H1 (cell line): ENCODE measurements at regions not wholly inside any gene's neighbourhood (a gene's known extent, or its start where the extent isn't known, plus 50 kb on each side); places are given as distances from the start of the nearest gene placed in this dataset.

Source experiments
- CTCF ChIA-PET: fragments of 300-600 bp; sonication (Branson Sonifier 250); formaldehyde crosslinking; loops from one replicate; lab custom pipeline; 2021; ENCODE audit not compliant: partially characterized antibody; lab: Charles Lee
- POLR2A ChIA-PET: fragments of 300-600 bp; sonication (Branson Sonifier 250); formaldehyde crosslinking; loops from one replicate; lab custom pipeline; 2021; ENCODE audit warnings: inconsistent platforms; ENCODE audit not compliant: partially characterized antibody; lab: Charles Lee
- DNase-seq, 2 experiments: peaks; one replicate each; pipeline versions ENCODE4 v3.0.0 to v3.0.0-alpha.2; 2010 to 2022; ENCODE audit warnings: low spot score in 2 of 2, low read depth in 1 of 2, mixed read lengths in 1 of 2
- FAIRE-seq: peaks from 2 replicates; lab custom pipeline; 2011; peaks lifted over from hg19 to GRCh38; lab: Jason Lieb, UNC
- H2AFZ ChIP-seq: 2 replicates; pipeline ENCODE4 v1.8.1; 2012; ENCODE audit warnings: low read length, inconsistent platforms
- H2AK5ac ChIP-seq: 2 replicates; pipeline ENCODE4 v1.6.1; 2013; ENCODE audit warnings: low read depth, low read length
- H2BK120ac ChIP-seq: replicated peaks from 2 replicates; pipeline ENCODE3; 2013; ENCODE audit warnings: low read depth, low read length, inconsistent platforms
- H2BK12ac ChIP-seq: 2 replicates; pipeline ENCODE4 v1.6.1; 2013; ENCODE audit warnings: low read depth, low read length
- H2BK15ac ChIP-seq: 2 replicates; pipeline ENCODE4 v1.6.1; 2013; ENCODE audit warnings: low read length
- H2BK20ac ChIP-seq: 2 replicates; pipeline ENCODE4 v1.6.1; 2013; ENCODE audit warnings: low read length
- H2BK5ac ChIP-seq: 2 replicates; pipeline ENCODE4 v1.6.1; 2013; ENCODE audit warnings: low read depth, low read length
- H3K14ac ChIP-seq: 2 replicates; pipeline ENCODE4 v1.6.1; 2013; ENCODE audit warnings: inconsistent platforms; ENCODE audit not compliant: insufficient read length
- H3K18ac ChIP-seq: 2 replicates; pipeline ENCODE4 v1.6.1; 2013; ENCODE audit warnings: low read length; ENCODE audit errors: extremely low read depth
- H3K23ac ChIP-seq: 2 replicates; pipeline ENCODE4 v1.6.1; 2013; ENCODE audit warnings: inconsistent platforms; ENCODE audit not compliant: insufficient read length
- H3K23me2 ChIP-seq: 2 replicates; pipeline ENCODE4 v1.6.1; 2013; ENCODE audit warnings: low read depth, low read length
- H3K27ac ChIP-seq: 2 replicates; pipeline ENCODE4 v1.6.1; 2011; ENCODE audit warnings: low read depth, low read length, inconsistent platforms
- H3K27me3 ChIP-seq, 4 experiments: replicated peaks in 1 of 4; 1 replicate in 1 of 4; 2 replicates in 3 of 4; pipeline versions ENCODE4 v1.6.1 to v1.8.1; 2011 to 2013; ENCODE audit warnings: low read length in 3 of 4, mild to moderate bottlenecking in 3 of 4, inconsistent platforms in 2 of 4, mixed read lengths in 2 of 4, moderate library complexity in 1 of 4; ENCODE audit not compliant: control insufficient read depth in 3 of 4, insufficient read depth in 3 of 4; ENCODE audit errors: extremely low read depth in 1 of 4
- H3K36me3 ChIP-seq, 4 experiments: 2 replicates each; pipeline versions ENCODE4 v1.6.1 to v1.8.1; 2011 to 2013; ENCODE audit warnings: mild to moderate bottlenecking in 4 of 4, low read length in 3 of 4, moderate library complexity in 2 of 4, control low read depth in 1 of 4, inconsistent platforms in 1 of 4; ENCODE audit not compliant: insufficient read depth in 4 of 4, control insufficient read depth in 2 of 4
- H3K4ac ChIP-seq: replicated peaks from 2 replicates; pipeline ENCODE3; 2013; ENCODE audit warnings: low read length, low read depth, mixed read lengths, inconsistent platforms; ENCODE audit not compliant: insufficient read length
- H3K4me1 ChIP-seq, 4 experiments: replicated peaks in 1 of 4; 1 replicate in 1 of 4; 2 replicates in 3 of 4; pipeline versions ENCODE4 v1.6.1 to v1.8.1; 2011 to 2013; ENCODE audit warnings: low read length in 3 of 4, inconsistent platforms in 2 of 4, mixed read lengths in 1 of 4; ENCODE audit not compliant: insufficient read depth in 4 of 4, control insufficient read depth in 3 of 4
- H3K4me2 ChIP-seq, 2 experiments: 2 replicates each; pipeline versions ENCODE4 v1.6.1 to v1.8.1; 2011 to 2013; ENCODE audit warnings: low read depth in 2 of 2, low read length in 2 of 2, control low read depth in 1 of 2, inconsistent platforms in 1 of 2, mild to moderate bottlenecking in 1 of 2; ENCODE audit not compliant: insufficient read depth in 1 of 2
- H3K4me3 ChIP-seq, 4 experiments: fragments of 200-600, 300-600 bp in 1 of 4; sonication (generic), shearing (Covaris generic), sonication (Bioruptor Twin) in 1 of 4; 2 replicates each; pipeline versions ENCODE4 v1.5.1 to v1.8.1; 2011 to 2016; ENCODE audit warnings: low read length in 4 of 4, low read depth in 3 of 4, control low read depth in 2 of 4, inconsistent platforms in 2 of 4, mild to moderate bottlenecking in 2 of 4, mixed read lengths in 1 of 4, moderate library complexity in 1 of 4; ENCODE audit not compliant: insufficient read depth in 2 of 4; ENCODE audit errors: extremely low read depth in 1 of 4
- H3K56ac ChIP-seq: replicated peaks from 2 replicates; pipeline ENCODE3; 2013; ENCODE audit warnings: low read depth, mild to moderate bottlenecking, mixed read lengths, low read length, inconsistent platforms; ENCODE audit not compliant: insufficient read length
- H3K79me1 ChIP-seq: 2 replicates; pipeline ENCODE4 v1.6.1; 2013; ENCODE audit warnings: low read depth, low read length, control low read depth
- H3K79me2 ChIP-seq, 2 experiments: 2 replicates each; pipeline versions ENCODE4 v1.6.1 to v1.8.1; 2012 to 2013; ENCODE audit warnings: low read length in 2 of 2, mild to moderate bottlenecking in 2 of 2, inconsistent platforms in 1 of 2; ENCODE audit not compliant: insufficient read depth in 2 of 2, control insufficient read depth in 1 of 2
- H3K9ac ChIP-seq, 4 experiments: replicated peaks in 1 of 4; 1 replicate in 1 of 4; 2 replicates in 3 of 4; pipeline versions ENCODE4 v1.6.1 to v1.8.1; 2011 to 2013; ENCODE audit warnings: low read depth in 3 of 4, low read length in 3 of 4, control low read depth in 2 of 4, mild to moderate bottlenecking in 2 of 4, moderate library complexity in 2 of 4, inconsistent platforms in 1 of 4; ENCODE audit errors: extremely low read depth in 1 of 4
- H3K9me3 ChIP-seq, 2 experiments: 2 replicates each; pipeline versions ENCODE4 v1.6.1 to v1.8.1; 2012 to 2013; ENCODE audit warnings: mild to moderate bottlenecking in 2 of 2, moderate library complexity in 2 of 2, control low read depth in 1 of 2, inconsistent platforms in 1 of 2, low read depth in 1 of 2, low read length in 1 of 2, mixed read lengths in 1 of 2; ENCODE audit not compliant: insufficient read depth in 2 of 2
- H4K20me1 ChIP-seq, 2 experiments: replicated peaks in 1 of 2; 2 replicates each; pipeline versions ENCODE3 to v1.8.1; 2011 to 2013; ENCODE audit warnings: inconsistent platforms in 2 of 2, low read length in 2 of 2, mild to moderate bottlenecking in 1 of 2; ENCODE audit not compliant: insufficient read depth in 2 of 2, control insufficient read depth in 1 of 2
- H4K5ac ChIP-seq: 2 replicates; pipeline ENCODE4 v1.6.1; 2013; ENCODE audit warnings: low read length, low read depth, mixed read lengths, inconsistent platforms; ENCODE audit not compliant: insufficient read length
- H4K8ac ChIP-seq: 2 replicates; pipeline ENCODE4 v1.8.0; 2013; ENCODE audit warnings: mild to moderate bottlenecking, moderate library complexity, low read length, inconsistent platforms; ENCODE audit not compliant: insufficient read depth; ENCODE audit errors: extremely low read depth
- H4K91ac ChIP-seq: replicated peaks from 2 replicates; pipeline ENCODE3; 2013; ENCODE audit warnings: low read length, mixed read lengths, inconsistent platforms; ENCODE audit not compliant: insufficient read length
- ASH2L ChIP-seq: fragments of 200-600, 300-600 bp; sonication (generic); IDR thresholded peaks from one replicate; pipeline ENCODE4 v1.7.1; 2017; ENCODE audit warnings: low read length
- ATF2 ChIP-seq: IDR thresholded peaks from 2 replicates; pipeline ENCODE4 v1.6.1; 2012; ENCODE audit warnings: low read length, inconsistent platforms
- CHD2 ChIP-seq: IDR thresholded peaks from 2 replicates; pipeline ENCODE4 v1.6.1; 2012; ENCODE audit warnings: low read length, improper control_type of control experiment
- WGBS, 2 experiments: shearing (Covaris generic) in 1 of 2; methylation state at CpG; one replicate each; pipeline versions ENCODE4 v1.1.6 to v1.1.7; 2013 to 2015; ENCODE audit warnings: low lambda C conversion rate in 2 of 2, mixed read lengths in 2 of 2, inconsistent platforms in 1 of 2, low coverage in 1 of 2, missing lambda C conversion rate in 1 of 2; ENCODE audit not compliant: insufficient replicate concordance in 2 of 2, insufficient coverage in 1 of 2, insufficient read length in 1 of 2; ENCODE audit errors: extremely low coverage in 1 of 2, missing lambda C conversion rate in 1 of 2; 5-methylcytosine and 5-hydroxymethylcytosine counted together

GRCh38 chr4:179110816-179111215 lies 1668.6 kb upstream of the AGA start:
- ChIA-PET POLR2A (no interaction called here), CTCF (no interaction called here)
- FAIRE-seq (no peak), DNase-seq (no peak)
- Histone ChIP-seq H4K91ac (no peak overlapping the region), H3K27me3 (no peaks in the 10 kb centered on the region), H2BK20ac (no peak overlapping the region), H2AFZ (no peak overlapping the region), H3K56ac (no peak overlapping the region), H3K27ac (no peak overlapping the region), H3K14ac (no peak overlapping the region), H3K4me2 (no peak overlapping the region), H4K5ac (no peak overlapping the region), H3K79me1 (no peaks in the 10 kb centered on the region), H3K4me3 (no peak overlapping the region), H3K79me2 (no peaks in the 10 kb centered on the region), H2BK12ac (no peak overlapping the region), H3K18ac (no peak overlapping the region), H2AK5ac (no peak overlapping the region), H3K9me3 (no peaks in the 10 kb centered on the region), H2BK5ac (no peak overlapping the region), H2BK120ac (no peak overlapping the region), H2BK15ac (no peak overlapping the region), H4K20me1 (no peaks in the 10 kb centered on the region), H4K8ac (no peak overlapping the region), H3K23me2 (no peaks in the 10 kb centered on the region)
- WGBS, 2 experiments: 100% methylated on average over 2 of the region's 2 CpGs; no CpG with 5 or more reads in 1 of the 2 experiments
- no peak for TF ChIP-seq CHD2
- no peak for TF ChIP-seq ASH2L
- TF ChIP-seq ATF2: no peak
- TF ChIP-seq, all 59 proteins: peak for 0
- Histone ChIP-seq H3K36me3 (no peaks in the 10 kb centered on the region), H3K23ac (no peak overlapping the region), H3K9ac (no peak overlapping the region), H3K4ac (no peak overlapping the region), H3K4me1 (no peaks in the 10 kb centered on the region)
